Kidney (tissue), 13 donors: ENCODE measurements at regions not wholly inside any gene's neighbourhood (a gene's known extent, or its start where the extent isn't known, plus 50 kb on each side); places are given as distances from the start of the nearest gene placed in this dataset.

Source experiments
- DNase-seq, 5 donors: peaks; one replicate each; pipeline ENCODE4 v3.0.0-alpha.2; 2013 to 2020
- FAIRE-seq: peaks from 2 replicates; lab custom pipeline; 2012; peaks lifted over from hg19 to GRCh38; lab: Jason Lieb, UNC
- H3K27ac ChIP-seq, 2 donors: one replicate each; pipeline ENCODE4 v1.7.0; 2013; ENCODE audit warnings: low read depth in 2 of 2, low read length in 2 of 2, inconsistent platforms in 1 of 2
- H3K27me3 ChIP-seq: one replicate; pipeline ENCODE4 v1.7.1; 2013; ENCODE audit warnings: low read length, inconsistent platforms; ENCODE audit not compliant: control insufficient read depth, insufficient read depth
- H3K36me3 ChIP-seq, 3 donors: one replicate each; pipeline versions ENCODE4 v1.7.0 to v1.7.1; 2013; ENCODE audit warnings: low read length in 3 of 3, control low read depth in 1 of 3, inconsistent platforms in 1 of 3; ENCODE audit not compliant: insufficient read depth in 3 of 3, control insufficient read depth in 2 of 3
- H3K4me1 ChIP-seq, 3 donors: one replicate each; pipeline versions ENCODE4 v1.7.0 to v1.7.1; 2013; ENCODE audit warnings: low read length in 3 of 3, inconsistent platforms in 1 of 3, low read depth in 1 of 3; ENCODE audit not compliant: control insufficient read depth in 2 of 3, insufficient read depth in 2 of 3
- H3K4me3 ChIP-seq, 3 donors: one replicate each; pipeline versions ENCODE4 v1.7.0 to v1.8.1; 2013; ENCODE audit warnings: low read length in 3 of 3, control low read depth in 1 of 3, inconsistent platforms in 1 of 3
- H3K9ac ChIP-seq, 3 donors: one replicate each; pipeline versions ENCODE4 v1.7.0 to v1.7.1; 2013; ENCODE audit warnings: low read length in 3 of 3, control low read depth in 1 of 3, inconsistent platforms in 1 of 3
- H3K9me3 ChIP-seq, 3 donors: one replicate each; pipeline versions ENCODE4 v1.7.0 to v1.7.1; 2013; ENCODE audit warnings: low read length in 3 of 3, control low read depth in 1 of 3, inconsistent platforms in 1 of 3; ENCODE audit not compliant: control insufficient read depth in 2 of 3, insufficient read depth in 1 of 3
- intact Hi-C: fragments of 100-400 bp; cut with DNase I; formaldehyde crosslinking; loops from one replicate; pipeline ENCODE4 v1.11.1; 2022
- TF ChIP-seq, protein P1 (sequence below): IDR thresholded peaks from 3 replicates; pipeline ENCODE4 v1.5.1; 2012; ENCODE audit warnings: mild to moderate bottlenecking, moderate library complexity, borderline replicate concordance; ENCODE audit not compliant: insufficient read depth; ENCODE audit errors: extremely low read depth
- donor health status: control.
- donor health status: control.
- donor health status: control.
- donor health status: control.
- donor health status: control.
- donor health status: DM: yes; HTN: yes; CAD: no.
- donor health status: Normal renal cell carcinoma (clear cell type).

DNA sequence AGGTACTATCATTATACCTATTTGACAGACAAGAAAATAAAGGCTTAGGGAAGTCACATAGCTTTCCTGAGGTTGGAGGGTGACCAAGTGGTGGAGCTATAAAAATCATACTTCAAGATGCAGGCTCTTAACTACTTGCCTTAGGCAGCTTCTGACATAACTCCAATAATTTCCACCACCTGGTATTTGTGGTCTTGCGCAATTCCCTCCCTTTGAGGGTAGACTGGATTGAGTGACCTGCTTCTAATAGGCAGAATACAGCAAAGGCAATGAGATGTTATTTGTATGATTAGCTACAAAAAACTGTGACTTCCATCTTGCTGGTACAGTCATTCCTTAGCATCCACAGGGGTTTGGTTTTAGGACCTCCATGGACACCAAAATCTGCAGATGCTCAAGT is 385.5 kb downstream of the TMEM114 start:
- Histone ChIP-seq H3K4me1 (no peaks in the 10 kb centered on the region), H3K36me3 (no peaks in the 10 kb centered on the region), H3K27me3 (no peaks in the 10 kb centered on the region), H3K27ac (no peak overlapping the region), H3K9me3 (peaks cover 0 to 13% (median 0%) of the 10 kb centered on the region in 3 donors), H3K9ac (no peak overlapping the region), H3K4me3 (no peak overlapping the region)
- FAIRE-seq (no peak), DNase-seq (no peak)
- TF ChIP-seq, protein P1, sequence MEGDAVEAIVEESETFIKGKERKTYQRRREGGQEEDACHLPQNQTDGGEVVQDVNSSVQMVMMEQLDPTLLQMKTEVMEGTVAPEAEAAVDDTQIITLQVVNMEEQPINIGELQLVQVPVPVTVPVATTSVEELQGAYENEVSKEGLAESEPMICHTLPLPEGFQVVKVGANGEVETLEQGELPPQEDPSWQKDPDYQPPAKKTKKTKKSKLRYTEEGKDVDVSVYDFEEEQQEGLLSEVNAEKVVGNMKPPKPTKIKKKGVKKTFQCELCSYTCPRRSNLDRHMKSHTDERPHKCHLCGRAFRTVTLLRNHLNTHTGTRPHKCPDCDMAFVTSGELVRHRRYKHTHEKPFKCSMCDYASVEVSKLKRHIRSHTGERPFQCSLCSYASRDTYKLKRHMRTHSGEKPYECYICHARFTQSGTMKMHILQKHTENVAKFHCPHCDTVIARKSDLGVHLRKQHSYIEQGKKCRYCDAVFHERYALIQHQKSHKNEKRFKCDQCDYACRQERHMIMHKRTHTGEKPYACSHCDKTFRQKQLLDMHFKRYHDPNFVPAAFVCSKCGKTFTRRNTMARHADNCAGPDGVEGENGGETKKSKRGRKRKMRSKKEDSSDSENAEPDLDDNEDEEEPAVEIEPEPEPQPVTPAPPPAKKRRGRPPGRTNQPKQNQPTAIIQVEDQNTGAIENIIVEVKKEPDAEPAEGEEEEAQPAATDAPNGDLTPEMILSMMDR, result no peak
- intact Hi-C loops, result no loop called here

DNA sequence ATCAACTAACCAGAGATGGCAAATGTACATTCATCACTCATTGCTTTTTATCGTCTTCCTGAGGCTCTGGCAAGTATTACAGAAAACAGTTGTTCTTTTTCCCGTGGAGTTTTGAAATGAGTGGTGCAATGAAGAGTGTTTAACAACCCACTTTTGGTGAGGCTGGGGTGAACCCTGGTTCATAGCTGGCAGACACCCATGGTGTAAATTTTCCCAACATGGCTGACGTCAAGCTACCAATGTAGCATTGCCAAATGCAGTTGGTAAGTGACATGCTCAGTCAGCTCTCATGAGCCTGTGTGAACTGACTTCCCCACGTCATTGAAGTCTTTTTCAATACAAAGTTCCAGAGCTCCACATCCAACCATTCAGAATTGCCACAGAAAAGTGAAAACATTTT is 386.2 kb downstream of the TMEM114 start:
- H3K9ac ChIP-seq, result no peak overlapping the region
- H3K9me3 ChIP-seq, result peaks cover 0 to 13% (median 0%) of the 10 kb centered on the region in 3 donors
- no peak for FAIRE-seq
- intact Hi-C loops, result no loop called here
- no peak for DNase-seq
- no peaks in the 10 kb centered on the region for H3K4me1 ChIP-seq
- TF ChIP-seq, protein P1, result no peak
- no peaks in the 10 kb centered on the region for H3K36me3 ChIP-seq
- H3K4me3 ChIP-seq, result no peak overlapping the region
- H3K27me3 ChIP-seq, result no peaks in the 10 kb centered on the region
- H3K27ac ChIP-seq, result no peak overlapping the region

DNA sequence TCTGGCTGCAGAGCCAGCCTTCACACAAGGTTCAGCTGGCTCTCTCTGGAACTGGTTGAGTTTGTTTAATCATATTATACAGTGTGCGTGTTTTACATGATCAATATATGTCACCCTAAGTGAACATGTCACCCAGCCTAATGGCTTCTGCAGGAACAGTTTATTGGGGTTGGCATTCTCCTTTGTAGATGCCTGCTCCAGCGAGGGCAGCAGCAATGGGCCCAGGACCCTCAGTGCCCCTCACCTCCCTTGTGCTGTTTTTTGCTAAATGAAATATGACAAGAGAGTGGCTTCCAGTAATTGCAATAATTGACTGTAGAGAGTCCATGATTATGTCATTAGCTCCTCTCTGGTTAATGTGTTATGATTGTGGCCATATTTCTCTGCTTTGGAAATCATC is 387.2 kb downstream of the TMEM114 start:
- no peak overlapping the region for H3K9ac ChIP-seq
- FAIRE-seq, result no peak

DNA sequence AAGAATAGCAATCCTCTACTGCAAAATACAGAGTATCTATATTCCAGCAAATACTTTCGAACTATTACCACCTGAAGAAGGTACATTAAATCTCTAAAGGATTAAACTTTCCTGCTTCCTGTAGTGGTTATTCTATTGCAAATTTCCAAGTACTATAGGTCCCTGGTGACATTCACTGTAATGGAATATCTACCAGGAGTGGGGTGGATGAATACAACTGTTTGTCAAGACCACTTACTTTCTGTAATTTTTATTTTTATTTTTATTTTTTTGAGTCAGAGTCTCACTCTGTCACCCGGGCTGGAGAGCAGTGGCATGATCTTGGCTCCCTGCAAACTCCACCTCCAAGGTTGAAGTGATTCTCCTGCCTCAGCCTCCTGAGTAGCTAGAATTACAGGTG is 389.5 kb downstream of the TMEM114 start:
- H3K4me3 ChIP-seq, result no peak overlapping the region
- no peak for DNase-seq
- TF ChIP-seq, protein P1, result no peak
- no peaks in the 10 kb centered on the region for H3K4me1 ChIP-seq
- H3K27me3 ChIP-seq, result no peaks in the 10 kb centered on the region
- no peak overlapping the region for H3K9ac ChIP-seq
- intact Hi-C loops, result no loop called here
- H3K27ac ChIP-seq, result no peak overlapping the region
- H3K36me3 ChIP-seq, result no peaks in the 10 kb centered on the region
- FAIRE-seq, result no peak
- peaks cover 0 to 13% (median 0%) of the 10 kb centered on the region in 3 donors for H3K9me3 ChIP-seq

More for the DNA sequence above, 387.2 kb downstream of the TMEM114 start:
- TF ChIP-seq, protein P1, result no peak
- Histone ChIP-seq H3K36me3 (no peaks in the 10 kb centered on the region), H3K27me3 (no peaks in the 10 kb centered on the region), H3K4me3 (no peak overlapping the region), H3K27ac (no peak overlapping the region), H3K9me3 (peaks cover 0 to 13% (median 0%) of the 10 kb centered on the region in 3 donors), H3K4me1 (no peaks in the 10 kb centered on the region)
- intact Hi-C loops, result no loop called here
- no peak for DNase-seq
